ENCODE measurements at regions not wholly inside any gene's neighbourhood (a gene's known extent, or its start where the extent isn't known, plus 50 kb on each side); places are given as distances from the start of the nearest gene placed in this dataset.

DNA sequence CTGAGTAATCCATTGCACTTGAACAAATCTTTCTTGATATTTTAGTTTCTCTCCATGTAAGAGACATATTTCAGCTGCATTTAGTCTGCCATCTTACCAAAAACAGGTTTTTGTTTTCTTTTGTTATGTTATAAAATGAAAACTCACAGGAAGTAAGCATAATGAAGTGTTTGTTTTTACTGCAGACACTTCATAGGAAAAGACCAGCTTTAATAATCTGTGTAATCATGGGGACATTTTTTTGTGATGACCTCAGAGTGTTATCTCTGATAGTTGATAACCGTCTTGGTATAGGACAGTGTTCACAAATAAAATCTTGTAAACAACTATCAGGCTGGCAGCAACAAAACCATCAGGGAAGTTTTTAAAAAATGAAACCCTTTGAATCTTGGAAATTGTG is 266.2 kb upstream of the OR4E1 start:
- Histone ChIP-seq H3K9me3 (no peaks in the 10 kb centered on the region), H3K27me3 (replicated peaks in 1 of 7) (no peaks in the 10 kb centered on the region), H3K36me3 (no peaks in the 10 kb centered on the region), H3K27ac (no peak overlapping the region), H3K4me3 (no peak overlapping the region), H3K4me1 (no peaks in the 10 kb centered on the region)
- WGBS, 5 donors = 66 to 86% (median 76%) methylated on average over 1 of the region's 1 CpG
- TF ChIP-seq POLR2AphosphoS5 (IDR thresholded peaks at IDR 0.05) = no peak
- no peak for TF ChIP-seq POLR2A (IDR thresholded peaks at IDR 0.05)
- TF ChIP-seq, protein P1, sequence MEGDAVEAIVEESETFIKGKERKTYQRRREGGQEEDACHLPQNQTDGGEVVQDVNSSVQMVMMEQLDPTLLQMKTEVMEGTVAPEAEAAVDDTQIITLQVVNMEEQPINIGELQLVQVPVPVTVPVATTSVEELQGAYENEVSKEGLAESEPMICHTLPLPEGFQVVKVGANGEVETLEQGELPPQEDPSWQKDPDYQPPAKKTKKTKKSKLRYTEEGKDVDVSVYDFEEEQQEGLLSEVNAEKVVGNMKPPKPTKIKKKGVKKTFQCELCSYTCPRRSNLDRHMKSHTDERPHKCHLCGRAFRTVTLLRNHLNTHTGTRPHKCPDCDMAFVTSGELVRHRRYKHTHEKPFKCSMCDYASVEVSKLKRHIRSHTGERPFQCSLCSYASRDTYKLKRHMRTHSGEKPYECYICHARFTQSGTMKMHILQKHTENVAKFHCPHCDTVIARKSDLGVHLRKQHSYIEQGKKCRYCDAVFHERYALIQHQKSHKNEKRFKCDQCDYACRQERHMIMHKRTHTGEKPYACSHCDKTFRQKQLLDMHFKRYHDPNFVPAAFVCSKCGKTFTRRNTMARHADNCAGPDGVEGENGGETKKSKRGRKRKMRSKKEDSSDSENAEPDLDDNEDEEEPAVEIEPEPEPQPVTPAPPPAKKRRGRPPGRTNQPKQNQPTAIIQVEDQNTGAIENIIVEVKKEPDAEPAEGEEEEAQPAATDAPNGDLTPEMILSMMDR (IDR thresholded peaks at IDR 0.05 in 8 of 11, conservative IDR thresholded peaks at IDR 0.05 in 3 of 11) = no peak
- intact Hi-C loops (cut with DNase I; ENCODE audit: low total_unique reads) = no loop called here
- DNase-seq = no peak

DNA sequence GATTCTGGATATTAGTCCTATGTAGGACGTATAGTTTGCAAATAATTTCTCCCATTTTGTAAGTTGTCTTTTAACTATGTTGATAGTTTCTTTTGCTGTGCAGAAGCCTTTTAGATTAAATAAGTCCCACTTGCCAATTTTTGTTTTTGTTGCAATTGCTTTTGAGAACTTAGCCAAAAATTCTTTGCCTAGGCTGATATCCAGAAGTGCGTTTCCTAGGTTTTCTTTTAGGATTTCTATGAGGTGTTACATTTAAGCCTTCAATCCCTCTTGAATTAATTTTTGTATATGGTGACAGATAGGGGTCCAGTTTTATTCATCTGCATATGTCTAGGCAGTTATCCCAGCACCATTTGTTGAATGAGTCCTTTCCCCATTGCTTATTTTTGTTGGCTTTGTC is 264.4 kb upstream of the OR4E1 start:
- no peak for DNase-seq
- no peak overlapping the region for H3K4me3 ChIP-seq
- no peaks in the 10 kb centered on the region for H3K9me3 ChIP-seq
- TF ChIP-seq, protein P1 (IDR thresholded peaks at IDR 0.05 in 8 of 11, conservative IDR thresholded peaks at IDR 0.05 in 3 of 11) = no peak
- no peak for TF ChIP-seq POLR2AphosphoS5 (IDR thresholded peaks at IDR 0.05)
- TF ChIP-seq POLR2A (IDR thresholded peaks at IDR 0.05) = no peak
- no peaks in the 10 kb centered on the region for H3K27me3 ChIP-seq (replicated peaks in 1 of 7)
- H3K27ac ChIP-seq = no peak overlapping the region
- WGBS, 5 donors = 71 to 90% (median 88%) methylated on average over 2 of the region's 2 CpGs
- H3K36me3 ChIP-seq = no peaks in the 10 kb centered on the region
- no peaks in the 10 kb centered on the region for H3K4me1 ChIP-seq
- intact Hi-C loops (cut with DNase I; ENCODE audit: low total_unique reads) = no loop called here

DNA sequence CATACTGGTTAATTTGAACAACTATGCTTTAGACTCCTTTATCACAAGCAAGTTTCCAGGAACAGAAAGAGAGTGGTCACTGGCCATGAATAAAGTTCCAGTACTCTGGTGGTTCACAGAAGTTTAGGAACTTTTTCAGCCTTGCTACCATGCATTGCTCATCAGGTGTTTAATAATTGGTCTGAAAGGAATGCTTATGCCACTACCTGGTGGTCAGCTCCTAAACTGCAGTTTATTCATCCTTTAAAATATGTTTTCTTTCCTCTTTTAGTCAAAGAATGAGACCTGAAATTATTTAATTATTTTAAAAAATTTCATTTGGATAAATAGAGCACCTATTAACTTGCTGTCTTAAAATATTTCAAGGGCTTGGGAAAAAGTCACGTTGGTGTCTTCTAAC is 260.1 kb upstream of the OR4E1 start:
- TF ChIP-seq, protein P1 (IDR thresholded peaks at IDR 0.05 in 8 of 11, conservative IDR thresholded peaks at IDR 0.05 in 3 of 11) = peak in 9 of 11 experiments; percentile 32 to 58 (median 47)
- no peak for TF ChIP-seq POLR2AphosphoS5 (IDR thresholded peaks at IDR 0.05)
- H3K36me3 ChIP-seq = no peaks in the 10 kb centered on the region
- WGBS, 5 donors = 23 to 61% (median 47%) methylated on average over 1 of the region's 1 CpG
- no peak for DNase-seq
- H3K27me3 ChIP-seq (replicated peaks in 1 of 7) = no peaks in the 10 kb centered on the region
- intact Hi-C loops (cut with DNase I; ENCODE audit: low total_unique reads) = no loop called here
- no peak overlapping the region for H3K4me3 ChIP-seq
- H3K9me3 ChIP-seq = no peaks in the 10 kb centered on the region
- no peak overlapping the region for H3K27ac ChIP-seq
- H3K4me1 ChIP-seq = no peaks in the 10 kb centered on the region

DNA sequence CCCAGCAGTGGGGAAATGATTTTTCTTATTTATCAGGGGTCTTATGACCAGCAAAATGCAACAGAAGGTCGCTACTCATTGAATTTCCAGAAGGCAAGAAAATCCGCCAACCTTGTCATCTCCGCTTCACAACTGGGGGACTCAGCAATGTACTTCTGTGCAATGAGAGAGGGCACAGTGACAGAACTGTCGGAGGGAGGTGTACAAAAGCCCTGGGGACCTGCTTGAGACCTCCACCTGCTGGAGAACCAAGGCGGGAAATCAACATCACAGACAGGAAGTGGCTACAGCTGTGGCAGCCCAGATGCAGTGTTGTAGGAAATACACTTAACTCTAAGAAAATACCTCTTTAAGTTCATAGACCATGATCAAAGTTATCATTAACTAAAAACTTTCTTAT is 250.9 kb upstream of the OR4E1 start:
- Histone ChIP-seq H3K4me1 (peaks cover 0 to 35% (median 20%) of the 10 kb centered on the region in 6 donors), H3K36me3 (no peaks in the 10 kb centered on the region), H3K27me3 (replicated peaks in 1 of 7) (no peaks in the 10 kb centered on the region), H3K9me3 (no peaks in the 10 kb centered on the region), H3K4me3 (peak overlapping the region in 1 of 8 donors; percentile 50), H3K27ac (peak overlapping the region; percentile 55 to 90 (median 80))
- TF ChIP-seq, protein P1 (IDR thresholded peaks at IDR 0.05 in 8 of 11, conservative IDR thresholded peaks at IDR 0.05 in 3 of 11) = peak in 8 of 11 experiments; percentile 25 to 62 (median 34)
- TF ChIP-seq POLR2AphosphoS5 (IDR thresholded peaks at IDR 0.05) (peak in 2 of 3 donors; percentile 40 to 75), POLR2A (IDR thresholded peaks at IDR 0.05) (no peak)
- 14 to 38% (median 31%) methylated on average over 5 of the region's 5 CpGs for WGBS, 5 donors
- intact Hi-C loops (cut with DNase I; ENCODE audit: low total_unique reads) = no loop called here
- DNase-seq = peak; percentile 87
